ENCODE measurements at regions not wholly inside any gene's neighbourhood (a gene's known extent, or its start where the extent isn't known, plus 50 kb on each side); places are given as distances from the start of the nearest gene placed in this dataset.

DNA sequence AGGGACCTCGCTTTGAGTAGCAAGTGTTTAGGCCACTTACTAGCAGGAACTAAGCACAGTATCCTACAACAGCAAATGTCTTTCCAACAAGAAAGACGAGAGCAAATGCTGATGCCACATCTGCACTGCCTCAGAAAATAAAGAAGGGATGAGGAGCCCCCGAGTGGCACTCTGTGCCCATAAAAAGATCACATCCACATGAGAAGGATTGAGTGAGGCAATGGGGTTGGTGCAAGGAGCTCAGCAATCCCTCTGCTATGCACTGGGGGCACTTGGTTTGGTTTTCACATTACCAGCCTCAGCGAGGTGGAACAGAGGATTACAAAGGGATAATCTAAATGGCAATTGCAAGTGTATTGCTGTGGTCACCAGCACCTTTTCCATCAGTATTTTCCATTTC, 252.8 kb upstream of the SLC7A11 start:
- TF ChIP-seq ZNF70 (CRISPR knock-in tag; IDR thresholded peaks at IDR 0.05) (no peak), ZNF8 (CRISPR knock-in tag; IDR thresholded peaks at IDR 0.05) (no peak), ARNTL (CRISPR knock-in tag; IDR thresholded peaks at IDR 0.05; ENCODE audit: borderline replicate concordance, low read depth) (no peak), SNAI2 (CRISPR knock-in tag; IDR thresholded peaks at IDR 0.05) (no peak), TCF4 (CRISPR knock-in tag; IDR thresholded peaks at IDR 0.05; ENCODE audit: borderline replicate concordance) (no peak), PPARA (CRISPR knock-in tag; IDR thresholded peaks at IDR 0.05; ENCODE audit: borderline replicate concordance) (no peak), ZNF565 (CRISPR knock-in tag; conservative IDR thresholded peaks at IDR 0.05; ENCODE audit: low read depth) (no peak)
- TF ChIP-seq, protein P1, sequence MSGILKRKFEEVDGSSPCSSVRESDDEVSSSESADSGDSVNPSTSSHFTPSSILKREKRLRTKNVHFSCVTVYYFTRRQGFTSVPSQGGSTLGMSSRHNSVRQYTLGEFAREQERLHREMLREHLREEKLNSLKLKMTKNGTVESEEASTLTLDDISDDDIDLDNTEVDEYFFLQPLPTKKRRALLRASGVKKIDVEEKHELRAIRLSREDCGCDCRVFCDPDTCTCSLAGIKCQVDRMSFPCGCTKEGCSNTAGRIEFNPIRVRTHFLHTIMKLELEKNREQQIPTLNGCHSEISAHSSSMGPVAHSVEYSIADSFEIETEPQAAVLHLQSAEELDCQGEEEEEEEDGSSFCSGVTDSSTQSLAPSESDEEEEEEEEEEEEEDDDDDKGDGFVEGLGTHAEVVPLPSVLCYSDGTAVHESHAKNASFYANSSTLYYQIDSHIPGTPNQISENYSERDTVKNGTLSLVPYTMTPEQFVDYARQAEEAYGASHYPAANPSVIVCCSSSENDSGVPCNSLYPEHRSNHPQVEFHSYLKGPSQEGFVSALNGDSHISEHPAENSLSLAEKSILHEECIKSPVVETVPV (CRISPR knock-in tag; IDR thresholded peaks at IDR 0.05): no peak
- TF ChIP-seq, protein P2, sequence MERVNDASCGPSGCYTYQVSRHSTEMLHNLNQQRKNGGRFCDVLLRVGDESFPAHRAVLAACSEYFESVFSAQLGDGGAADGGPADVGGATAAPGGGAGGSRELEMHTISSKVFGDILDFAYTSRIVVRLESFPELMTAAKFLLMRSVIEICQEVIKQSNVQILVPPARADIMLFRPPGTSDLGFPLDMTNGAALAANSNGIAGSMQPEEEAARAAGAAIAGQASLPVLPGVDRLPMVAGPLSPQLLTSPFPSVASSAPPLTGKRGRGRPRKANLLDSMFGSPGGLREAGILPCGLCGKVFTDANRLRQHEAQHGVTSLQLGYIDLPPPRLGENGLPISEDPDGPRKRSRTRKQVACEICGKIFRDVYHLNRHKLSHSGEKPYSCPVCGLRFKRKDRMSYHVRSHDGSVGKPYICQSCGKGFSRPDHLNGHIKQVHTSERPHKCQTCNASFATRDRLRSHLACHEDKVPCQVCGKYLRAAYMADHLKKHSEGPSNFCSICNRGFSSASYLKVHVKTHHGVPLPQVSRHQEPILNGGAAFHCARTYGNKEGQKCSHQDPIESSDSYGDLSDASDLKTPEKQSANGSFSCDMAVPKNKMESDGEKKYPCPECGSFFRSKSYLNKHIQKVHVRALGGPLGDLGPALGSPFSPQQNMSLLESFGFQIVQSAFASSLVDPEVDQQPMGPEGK (CRISPR knock-in tag; IDR thresholded peaks at IDR 0.05; ENCODE audit: borderline replicate concordance): no peak
- TF ChIP-seq, protein P3, sequence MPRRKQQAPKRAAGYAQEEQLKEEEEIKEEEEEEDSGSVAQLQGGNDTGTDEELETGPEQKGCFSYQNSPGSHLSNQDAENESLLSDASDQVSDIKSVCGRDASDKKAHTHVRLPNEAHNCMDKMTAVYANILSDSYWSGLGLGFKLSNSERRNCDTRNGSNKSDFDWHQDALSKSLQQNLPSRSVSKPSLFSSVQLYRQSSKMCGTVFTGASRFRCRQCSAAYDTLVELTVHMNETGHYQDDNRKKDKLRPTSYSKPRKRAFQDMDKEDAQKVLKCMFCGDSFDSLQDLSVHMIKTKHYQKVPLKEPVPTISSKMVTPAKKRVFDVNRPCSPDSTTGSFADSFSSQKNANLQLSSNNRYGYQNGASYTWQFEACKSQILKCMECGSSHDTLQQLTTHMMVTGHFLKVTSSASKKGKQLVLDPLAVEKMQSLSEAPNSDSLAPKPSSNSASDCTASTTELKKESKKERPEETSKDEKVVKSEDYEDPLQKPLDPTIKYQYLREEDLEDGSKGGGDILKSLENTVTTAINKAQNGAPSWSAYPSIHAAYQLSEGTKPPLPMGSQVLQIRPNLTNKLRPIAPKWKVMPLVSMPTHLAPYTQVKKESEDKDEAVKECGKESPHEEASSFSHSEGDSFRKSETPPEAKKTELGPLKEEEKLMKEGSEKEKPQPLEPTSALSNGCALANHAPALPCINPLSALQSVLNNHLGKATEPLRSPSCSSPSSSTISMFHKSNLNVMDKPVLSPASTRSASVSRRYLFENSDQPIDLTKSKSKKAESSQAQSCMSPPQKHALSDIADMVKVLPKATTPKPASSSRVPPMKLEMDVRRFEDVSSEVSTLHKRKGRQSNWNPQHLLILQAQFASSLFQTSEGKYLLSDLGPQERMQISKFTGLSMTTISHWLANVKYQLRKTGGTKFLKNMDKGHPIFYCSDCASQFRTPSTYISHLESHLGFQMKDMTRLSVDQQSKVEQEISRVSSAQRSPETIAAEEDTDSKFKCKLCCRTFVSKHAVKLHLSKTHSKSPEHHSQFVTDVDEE (CRISPR knock-in tag; IDR thresholded peaks at IDR 0.05): no peak
- peak; percentile 97 for ATAC-seq

DNA sequence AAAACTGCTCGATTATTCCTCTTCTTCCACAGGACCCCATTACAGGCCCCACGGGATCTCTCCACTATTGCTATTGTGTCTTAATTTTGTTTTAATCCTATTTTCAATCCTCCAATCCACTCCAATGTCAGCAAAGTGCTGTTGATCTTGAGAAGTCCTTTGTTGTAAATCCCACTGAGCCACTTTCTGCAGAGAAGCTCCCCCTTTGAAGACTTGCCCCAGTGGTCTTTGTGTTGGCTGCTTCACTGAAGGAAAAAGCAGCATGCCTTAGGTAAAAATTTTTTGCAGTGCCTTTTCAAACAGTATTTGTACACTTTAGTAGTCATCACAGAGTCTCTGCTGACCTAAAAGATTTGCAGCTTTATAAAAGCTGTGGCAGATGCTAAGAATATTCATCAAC, 252.0 kb upstream of the SLC7A11 start:
- TF ChIP-seq RARB (CRISPR knock-in tag; IDR thresholded peaks at IDR 0.05): no peak
- TF ChIP-seq, protein P1 (CRISPR knock-in tag; IDR thresholded peaks at IDR 0.05): no peak
- ATAC-seq: no peak

DNA sequence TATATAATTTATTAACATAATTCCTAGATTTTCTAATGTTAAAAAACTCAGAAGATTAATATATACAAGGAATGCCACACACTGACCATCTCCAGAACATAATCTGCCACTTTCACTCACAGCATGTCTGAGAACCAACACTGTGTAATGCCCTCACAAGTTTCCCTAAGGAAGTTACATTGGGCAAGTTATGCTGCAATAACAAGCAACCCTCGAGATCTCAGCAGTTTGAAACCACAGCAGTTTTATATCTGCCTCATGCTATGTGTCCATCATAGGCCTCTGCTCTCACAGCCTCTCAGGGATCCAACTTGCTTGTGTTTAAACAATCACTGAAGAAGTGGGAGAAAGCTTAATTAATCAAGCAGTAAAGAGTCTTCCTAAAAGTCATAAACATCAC, 250.0 kb upstream of the SLC7A11 start:
- TF ChIP-seq ISL1 (CRISPR knock-in tag; IDR thresholded peaks at IDR 0.05) (no peak), SNAI2 (CRISPR knock-in tag; IDR thresholded peaks at IDR 0.05) (no peak)
- ATAC-seq: no peak

DNA sequence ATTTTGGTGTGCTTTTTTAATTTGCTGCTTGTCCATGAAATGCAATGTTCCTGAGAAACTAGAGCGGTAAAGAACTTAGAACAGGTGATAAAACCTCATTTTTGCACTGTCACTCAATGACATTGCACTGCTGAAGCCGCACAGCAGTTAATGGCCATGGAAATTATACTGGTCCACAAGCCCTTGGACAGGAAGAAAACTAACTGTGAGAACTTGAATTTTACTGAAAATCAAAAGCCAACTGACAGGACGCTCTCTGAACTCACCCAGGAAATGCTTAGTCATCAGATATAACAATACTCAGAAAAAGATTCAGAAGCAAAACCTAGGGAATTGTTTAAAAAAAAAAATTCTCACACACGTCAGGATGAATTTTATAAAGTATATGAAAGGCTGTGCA, 246.4 kb upstream of the SLC7A11 start:
- ATAC-seq: no peak
- TF ChIP-seq ZFP30 (CRISPR knock-in tag; IDR thresholded peaks at IDR 0.05): no peak
- TF ChIP-seq SNAI2 (CRISPR knock-in tag; IDR thresholded peaks at IDR 0.05): no peak
- TF ChIP-seq TOX (CRISPR knock-in tag; IDR thresholded peaks at IDR 0.05; ENCODE audit: borderline replicate concordance): no peak
- TF ChIP-seq ESRRG (CRISPR knock-in tag; IDR thresholded peaks at IDR 0.05): no peak
- TF ChIP-seq, protein P4, sequence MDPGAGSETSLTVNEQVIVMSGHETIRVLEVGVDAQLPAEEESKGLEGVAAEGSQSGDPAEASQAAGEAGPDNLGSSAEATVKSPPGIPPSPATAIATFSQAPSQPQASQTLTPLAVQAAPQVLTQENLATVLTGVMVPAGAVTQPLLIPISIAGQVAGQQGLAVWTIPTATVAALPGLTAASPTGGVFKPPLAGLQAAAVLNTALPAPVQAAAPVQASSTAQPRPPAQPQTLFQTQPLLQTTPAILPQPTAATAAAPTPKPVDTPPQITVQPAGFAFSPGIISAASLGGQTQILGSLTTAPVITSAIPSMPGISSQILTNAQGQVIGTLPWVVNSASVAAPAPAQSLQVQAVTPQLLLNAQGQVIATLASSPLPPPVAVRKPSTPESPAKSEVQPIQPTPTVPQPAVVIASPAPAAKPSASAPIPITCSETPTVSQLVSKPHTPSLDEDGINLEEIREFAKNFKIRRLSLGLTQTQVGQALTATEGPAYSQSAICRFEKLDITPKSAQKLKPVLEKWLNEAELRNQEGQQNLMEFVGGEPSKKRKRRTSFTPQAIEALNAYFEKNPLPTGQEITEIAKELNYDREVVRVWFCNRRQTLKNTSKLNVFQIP (CRISPR knock-in tag; IDR thresholded peaks at IDR 0.05; ENCODE audit: borderline replicate concordance, low read depth): no peak
- TF ChIP-seq, protein P1 (CRISPR knock-in tag; IDR thresholded peaks at IDR 0.05): no peak
- TF ChIP-seq, protein P5, sequence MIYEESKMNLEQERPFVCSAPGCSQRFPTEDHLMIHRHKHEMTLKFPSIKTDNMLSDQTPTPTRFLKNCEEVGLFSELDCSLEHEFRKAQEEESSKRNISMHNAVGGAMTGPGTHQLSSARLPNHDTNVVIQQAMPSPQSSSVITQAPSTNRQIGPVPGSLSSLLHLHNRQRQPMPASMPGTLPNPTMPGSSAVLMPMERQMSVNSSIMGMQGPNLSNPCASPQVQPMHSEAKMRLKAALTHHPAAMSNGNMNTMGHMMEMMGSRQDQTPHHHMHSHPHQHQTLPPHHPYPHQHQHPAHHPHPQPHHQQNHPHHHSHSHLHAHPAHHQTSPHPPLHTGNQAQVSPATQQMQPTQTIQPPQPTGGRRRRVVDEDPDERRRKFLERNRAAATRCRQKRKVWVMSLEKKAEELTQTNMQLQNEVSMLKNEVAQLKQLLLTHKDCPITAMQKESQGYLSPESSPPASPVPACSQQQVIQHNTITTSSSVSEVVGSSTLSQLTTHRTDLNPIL (CRISPR knock-in tag; IDR thresholded peaks at IDR 0.05; ENCODE audit: low read depth): no peak
- TF ChIP-seq ARNTL (CRISPR knock-in tag; IDR thresholded peaks at IDR 0.05; ENCODE audit: borderline replicate concordance, low read depth): no peak
- no peak for TF ChIP-seq GLIS3 (CRISPR knock-in tag; IDR thresholded peaks at IDR 0.05)
- TF ChIP-seq ZFP3 (CRISPR knock-in tag; IDR thresholded peaks at IDR 0.05): no peak
- no peak for TF ChIP-seq CSDC2 (CRISPR knock-in tag; IDR thresholded peaks at IDR 0.05)
- no peak for TF ChIP-seq ZC3H10 (CRISPR knock-in tag; IDR thresholded peaks at IDR 0.05)
- TF ChIP-seq BACH2 (CRISPR knock-in tag; IDR thresholded peaks at IDR 0.05; ENCODE audit: borderline replicate concordance): no peak

Measured in SK-N-SH treated with all-trans-retinoic acid at 6 μM for 48 hours (cell line).